Neural cell (in vitro differentiated cells): ENCODE measurements at regions not wholly inside any gene's neighbourhood (a gene's known extent, or its start where the extent isn't known, plus 50 kb on each side); places are given as distances from the start of the nearest gene placed in this dataset.

Experiments used
- H2AFZ ChIP-seq: fragments of 200-600, 300-800 bp; sonication (generic), shearing (Covaris generic); 2 replicates; pipeline ENCODE4 v1.6.0; 2014; ENCODE audit warnings: low read depth, mild to moderate bottlenecking, antibody characterized with exemption, low read length, moderate library complexity
- H3F3A ChIP-seq: fragments of 200-600 bp; shearing (Covaris generic); 2 replicates; pipeline ENCODE4 v1.6.1; 2016; ENCODE audit warnings: mild to moderate bottlenecking, moderate library complexity, mixed read lengths, antibody characterized with exemption, low read length; ENCODE audit not compliant: insufficient read depth, poor library complexity, severe bottlenecking
- H3K27ac ChIP-seq: fragments of 200-600, 300-800 bp; sonication (generic), shearing (Covaris generic); 2 replicates; pipeline ENCODE4 v1.5.1; 2014; ENCODE audit warnings: mild to moderate bottlenecking, low read length, moderate library complexity
- H3K27me3 ChIP-seq: fragments of 300-800, 200-600 bp; sonication (generic), shearing (Covaris generic); 2 replicates; pipeline ENCODE4 v1.6.0; 2014; ENCODE audit warnings: mild to moderate bottlenecking, low read depth, low read length, moderate library complexity; ENCODE audit not compliant: insufficient read depth
- H3K36me3 ChIP-seq: fragments of 300-800, 200-600 bp; sonication (generic), shearing (Covaris generic); 2 replicates; pipeline ENCODE4 v1.5.1; 2014; ENCODE audit warnings: mild to moderate bottlenecking, antibody characterized with exemption, low read length, moderate library complexity; ENCODE audit not compliant: insufficient read depth
- H3K4me2 ChIP-seq: fragments of 300-800, 200-600 bp; sonication (generic), shearing (Covaris generic); 2 replicates; pipeline ENCODE4 v1.6.0; 2014; ENCODE audit warnings: mild to moderate bottlenecking, low read length
- H3K4me3 ChIP-seq: fragments of 300-800, 200-600 bp; sonication (generic), shearing (Covaris generic); 2 replicates; pipeline ENCODE4 v1.5.1; 2014; ENCODE audit warnings: mild to moderate bottlenecking, low read length, moderate library complexity
- H3K79me2 ChIP-seq: fragments of 200-600 bp; shearing (Covaris generic); replicated peaks from 2 replicates; pipeline ENCODE4 v1.6.0; 2014; ENCODE audit warnings: mild to moderate bottlenecking, low read length, moderate library complexity; ENCODE audit not compliant: insufficient read depth
- H3K9ac ChIP-seq: fragments of 300-800, 200-600 bp; sonication (generic), shearing (Covaris generic); 2 replicates; pipeline ENCODE4 v1.6.1; 2016; ENCODE audit warnings: mild to moderate bottlenecking, low read length, mixed read lengths
- H3K9me2 ChIP-seq: fragments of 200-600 bp; shearing (Covaris generic); 2 replicates; pipeline ENCODE4 v1.6.1; 2016; ENCODE audit warnings: mild to moderate bottlenecking, low read length, mixed read lengths; ENCODE audit not compliant: insufficient read depth
- H3K9me3 ChIP-seq: fragments of 200-600, 300-800 bp; sonication (generic), shearing (Covaris generic); 2 replicates; pipeline ENCODE4 v1.6.1; 2016; ENCODE audit warnings: mild to moderate bottlenecking, mixed run types, low read length, moderate library complexity, mixed read lengths
- H4K20me1 ChIP-seq: fragments of 200-600 bp; shearing (Covaris generic); 2 replicates; pipeline ENCODE4 v1.6.1; 2016; ENCODE audit warnings: mild to moderate bottlenecking, mixed run types; ENCODE audit not compliant: insufficient read depth
- EP300 ChIP-seq: fragments of 450-650 bp; conservative IDR thresholded peaks from 2 replicates; pipeline ENCODE4 v1.6.1; 2014; ENCODE audit warnings: antibody characterized with exemption, mild to moderate bottlenecking, moderate library complexity; ENCODE audit not compliant: poor library complexity, severe bottlenecking
- EZH2 ChIP-seq: fragments of 200-600, 300-800 bp; shearing (Covaris generic), sonication (generic); IDR thresholded peaks from 2 replicates; pipeline ENCODE4 v1.6.1; 2014; ENCODE audit warnings: antibody characterized with exemption, low read length, borderline replicate concordance, mild to moderate bottlenecking; ENCODE audit not compliant: insufficient read depth, poor library complexity, severe bottlenecking
- MXI1 ChIP-seq: fragments of 450-650 bp; conservative IDR thresholded peaks from 2 replicates; pipeline ENCODE4 v1.6.1; 2014; ENCODE audit warnings: antibody characterized with exemption, mild to moderate bottlenecking; ENCODE audit not compliant: poor library complexity, severe bottlenecking
- POLR2AphosphoS5 ChIP-seq: IDR thresholded peaks from 2 replicates; pipeline ENCODE4 v1.6.1; 2012
- RAD21 ChIP-seq: fragments of 450-650 bp; conservative IDR thresholded peaks from 2 replicates; pipeline ENCODE4 v1.6.1; 2014; ENCODE audit warnings: antibody characterized with exemption, mild to moderate bottlenecking, moderate library complexity
- SMC3 ChIP-seq: fragments of 450-650 bp; conservative IDR thresholded peaks from 2 replicates; pipeline ENCODE4 v1.6.1; 2014; ENCODE audit warnings: antibody characterized with exemption, mild to moderate bottlenecking, moderate library complexity; ENCODE audit not compliant: poor library complexity
- TAF1 ChIP-seq: IDR thresholded peaks from 2 replicates; pipeline ENCODE4 v1.6.1; 2012; ENCODE audit warnings: low read depth
- TF ChIP-seq, protein P1 (sequence below): fragments of 450-650 bp; IDR thresholded peaks from 2 replicates; pipeline ENCODE4 v1.5.1; 2014; ENCODE audit warnings: antibody characterized with exemption, mild to moderate bottlenecking, moderate library complexity; ENCODE audit not compliant: poor library complexity, severe bottlenecking
- TF ChIP-seq, protein P2 (sequence below): IDR thresholded peaks from 2 replicates; pipeline ENCODE4 v1.6.1; 2012; ENCODE audit warnings: borderline replicate concordance

DNA sequence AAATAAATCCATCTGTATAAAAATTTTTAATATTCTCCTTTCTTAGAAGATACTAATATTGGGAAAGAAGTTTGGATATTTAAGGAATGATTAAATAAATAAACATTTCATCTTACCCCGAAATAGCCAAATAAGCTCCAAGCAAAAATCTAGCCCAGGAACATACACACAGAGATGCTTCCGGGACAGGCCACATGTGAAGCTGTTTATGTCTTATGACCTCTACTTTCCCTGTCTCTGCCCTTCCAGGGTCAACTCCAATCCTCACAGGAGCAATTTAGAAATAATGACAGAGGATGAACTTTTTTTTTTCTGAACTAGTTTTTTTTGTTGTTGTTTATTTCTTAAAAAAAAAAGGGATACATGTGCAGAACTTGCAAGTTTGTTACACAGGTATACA, 89.4 kb downstream of the BTG1 start:
- H3K4me3 ChIP-seq, result no peak overlapping the region
- no peak for TF ChIP-seq POLR2AphosphoS5
- TF ChIP-seq RAD21, result no peak
- TF ChIP-seq, protein P1, sequence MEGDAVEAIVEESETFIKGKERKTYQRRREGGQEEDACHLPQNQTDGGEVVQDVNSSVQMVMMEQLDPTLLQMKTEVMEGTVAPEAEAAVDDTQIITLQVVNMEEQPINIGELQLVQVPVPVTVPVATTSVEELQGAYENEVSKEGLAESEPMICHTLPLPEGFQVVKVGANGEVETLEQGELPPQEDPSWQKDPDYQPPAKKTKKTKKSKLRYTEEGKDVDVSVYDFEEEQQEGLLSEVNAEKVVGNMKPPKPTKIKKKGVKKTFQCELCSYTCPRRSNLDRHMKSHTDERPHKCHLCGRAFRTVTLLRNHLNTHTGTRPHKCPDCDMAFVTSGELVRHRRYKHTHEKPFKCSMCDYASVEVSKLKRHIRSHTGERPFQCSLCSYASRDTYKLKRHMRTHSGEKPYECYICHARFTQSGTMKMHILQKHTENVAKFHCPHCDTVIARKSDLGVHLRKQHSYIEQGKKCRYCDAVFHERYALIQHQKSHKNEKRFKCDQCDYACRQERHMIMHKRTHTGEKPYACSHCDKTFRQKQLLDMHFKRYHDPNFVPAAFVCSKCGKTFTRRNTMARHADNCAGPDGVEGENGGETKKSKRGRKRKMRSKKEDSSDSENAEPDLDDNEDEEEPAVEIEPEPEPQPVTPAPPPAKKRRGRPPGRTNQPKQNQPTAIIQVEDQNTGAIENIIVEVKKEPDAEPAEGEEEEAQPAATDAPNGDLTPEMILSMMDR, result no peak
- no peak for TF ChIP-seq EZH2
- TF ChIP-seq EP300, result no peak
- TF ChIP-seq TAF1, result no peak
- no peak for TF ChIP-seq SMC3
- TF ChIP-seq, protein P2, sequence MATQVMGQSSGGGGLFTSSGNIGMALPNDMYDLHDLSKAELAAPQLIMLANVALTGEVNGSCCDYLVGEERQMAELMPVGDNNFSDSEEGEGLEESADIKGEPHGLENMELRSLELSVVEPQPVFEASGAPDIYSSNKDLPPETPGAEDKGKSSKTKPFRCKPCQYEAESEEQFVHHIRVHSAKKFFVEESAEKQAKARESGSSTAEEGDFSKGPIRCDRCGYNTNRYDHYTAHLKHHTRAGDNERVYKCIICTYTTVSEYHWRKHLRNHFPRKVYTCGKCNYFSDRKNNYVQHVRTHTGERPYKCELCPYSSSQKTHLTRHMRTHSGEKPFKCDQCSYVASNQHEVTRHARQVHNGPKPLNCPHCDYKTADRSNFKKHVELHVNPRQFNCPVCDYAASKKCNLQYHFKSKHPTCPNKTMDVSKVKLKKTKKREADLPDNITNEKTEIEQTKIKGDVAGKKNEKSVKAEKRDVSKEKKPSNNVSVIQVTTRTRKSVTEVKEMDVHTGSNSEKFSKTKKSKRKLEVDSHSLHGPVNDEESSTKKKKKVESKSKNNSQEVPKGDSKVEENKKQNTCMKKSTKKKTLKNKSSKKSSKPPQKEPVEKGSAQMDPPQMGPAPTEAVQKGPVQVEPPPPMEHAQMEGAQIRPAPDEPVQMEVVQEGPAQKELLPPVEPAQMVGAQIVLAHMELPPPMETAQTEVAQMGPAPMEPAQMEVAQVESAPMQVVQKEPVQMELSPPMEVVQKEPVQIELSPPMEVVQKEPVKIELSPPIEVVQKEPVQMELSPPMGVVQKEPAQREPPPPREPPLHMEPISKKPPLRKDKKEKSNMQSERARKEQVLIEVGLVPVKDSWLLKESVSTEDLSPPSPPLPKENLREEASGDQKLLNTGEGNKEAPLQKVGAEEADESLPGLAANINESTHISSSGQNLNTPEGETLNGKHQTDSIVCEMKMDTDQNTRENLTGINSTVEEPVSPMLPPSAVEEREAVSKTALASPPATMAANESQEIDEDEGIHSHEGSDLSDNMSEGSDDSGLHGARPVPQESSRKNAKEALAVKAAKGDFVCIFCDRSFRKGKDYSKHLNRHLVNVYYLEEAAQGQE, result no peak
- TF ChIP-seq MXI1, result no peak
- H3K27ac ChIP-seq, result no peak overlapping the region
- H2AFZ ChIP-seq, result no peak overlapping the region
- no peaks in the 10 kb centered on the region for H3K79me2 ChIP-seq
- no peaks in the 10 kb centered on the region for H3K9me3 ChIP-seq
- no peaks in the 10 kb centered on the region for H3K9me2 ChIP-seq
- H3K4me2 ChIP-seq, result no peak overlapping the region
- H4K20me1 ChIP-seq, result no peaks in the 10 kb centered on the region
- no peaks in the 10 kb centered on the region for H3K36me3 ChIP-seq
- H3K9ac ChIP-seq, result no peak overlapping the region
- H3F3A ChIP-seq, result no peaks in the 10 kb centered on the region
- no peaks in the 10 kb centered on the region for H3K27me3 ChIP-seq

DNA sequence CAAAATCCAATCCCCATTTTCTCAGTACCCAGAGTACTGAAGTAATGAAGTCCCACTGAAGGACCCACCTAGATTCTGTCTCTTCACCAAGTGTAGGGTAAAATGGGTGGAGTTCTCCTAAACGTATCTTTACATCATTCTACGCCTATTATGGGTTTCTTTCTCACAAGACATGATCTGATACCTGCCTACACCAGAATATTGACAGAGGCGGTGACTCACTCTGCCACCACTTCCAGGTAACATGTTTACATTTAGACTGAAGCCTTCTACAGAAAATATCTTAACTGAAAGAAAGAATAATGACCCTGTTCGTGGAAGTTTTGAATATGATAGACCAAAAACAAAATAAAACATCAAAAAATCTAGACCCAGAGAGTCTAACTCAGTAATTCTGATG, 89.8 kb downstream of the BTG1 start:
- H3K9ac ChIP-seq, result no peak overlapping the region
- H3K9me3 ChIP-seq, result no peaks in the 10 kb centered on the region
- H3K27ac ChIP-seq, result no peak overlapping the region
- no peaks in the 10 kb centered on the region for H3K36me3 ChIP-seq
- no peak overlapping the region for H3K4me3 ChIP-seq
- no peaks in the 10 kb centered on the region for H4K20me1 ChIP-seq
- no peaks in the 10 kb centered on the region for H3K79me2 ChIP-seq
- no peak overlapping the region for H3K4me2 ChIP-seq
- H3K9me2 ChIP-seq, result no peaks in the 10 kb centered on the region
- no peaks in the 10 kb centered on the region for H3F3A ChIP-seq
- TF ChIP-seq POLR2AphosphoS5 (no peak), RAD21 (no peak), SMC3 (no peak), EP300 (no peak), MXI1 (no peak), EZH2 (no peak), TAF1 (no peak)
- TF ChIP-seq, protein P2, result no peak
- TF ChIP-seq, protein P1, result no peak
- H2AFZ ChIP-seq, result no peak overlapping the region
- no peaks in the 10 kb centered on the region for H3K27me3 ChIP-seq
